ENCODE measurements at regions not wholly inside any gene's neighbourhood (a gene's known extent, or its start where the extent isn't known, plus 50 kb on each side); places are given as distances from the start of the nearest gene placed in this dataset.

DNA sequence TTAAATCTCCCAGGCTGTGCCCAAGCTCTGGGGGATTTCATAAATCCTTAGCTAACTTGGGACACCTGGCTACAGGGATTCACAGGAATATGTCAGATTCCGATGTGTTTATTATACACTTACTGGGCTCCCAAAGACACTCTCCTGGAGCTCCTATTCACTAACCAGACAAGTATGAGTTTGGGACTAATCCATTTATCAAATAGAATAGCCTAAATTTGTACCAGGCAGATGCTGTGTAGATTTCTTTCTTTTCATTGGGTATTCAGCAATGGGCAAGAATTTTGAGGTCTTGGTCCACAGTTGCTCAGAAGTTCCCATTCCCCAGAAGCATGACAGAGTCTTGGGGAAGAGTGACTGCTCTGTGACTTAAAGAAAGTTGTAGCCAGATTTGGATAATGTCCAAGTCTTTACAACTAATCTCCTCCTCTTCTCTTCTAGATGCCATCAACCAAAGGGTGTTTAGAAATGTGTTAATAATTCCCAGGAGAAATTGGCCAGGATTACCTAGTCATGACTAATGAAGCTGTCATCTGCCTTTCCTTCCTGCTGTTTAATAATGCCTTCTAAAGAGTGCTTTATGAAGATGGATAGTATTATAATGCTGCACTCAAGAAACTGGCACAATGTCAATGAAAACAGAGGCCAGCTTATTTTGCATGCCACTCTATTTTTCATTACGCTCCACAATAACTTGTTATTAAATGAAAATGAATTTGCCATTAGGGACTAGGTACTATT lies 120.9 kb downstream of the CHIC2 start:
- TF ChIP-seq, protein P1, sequence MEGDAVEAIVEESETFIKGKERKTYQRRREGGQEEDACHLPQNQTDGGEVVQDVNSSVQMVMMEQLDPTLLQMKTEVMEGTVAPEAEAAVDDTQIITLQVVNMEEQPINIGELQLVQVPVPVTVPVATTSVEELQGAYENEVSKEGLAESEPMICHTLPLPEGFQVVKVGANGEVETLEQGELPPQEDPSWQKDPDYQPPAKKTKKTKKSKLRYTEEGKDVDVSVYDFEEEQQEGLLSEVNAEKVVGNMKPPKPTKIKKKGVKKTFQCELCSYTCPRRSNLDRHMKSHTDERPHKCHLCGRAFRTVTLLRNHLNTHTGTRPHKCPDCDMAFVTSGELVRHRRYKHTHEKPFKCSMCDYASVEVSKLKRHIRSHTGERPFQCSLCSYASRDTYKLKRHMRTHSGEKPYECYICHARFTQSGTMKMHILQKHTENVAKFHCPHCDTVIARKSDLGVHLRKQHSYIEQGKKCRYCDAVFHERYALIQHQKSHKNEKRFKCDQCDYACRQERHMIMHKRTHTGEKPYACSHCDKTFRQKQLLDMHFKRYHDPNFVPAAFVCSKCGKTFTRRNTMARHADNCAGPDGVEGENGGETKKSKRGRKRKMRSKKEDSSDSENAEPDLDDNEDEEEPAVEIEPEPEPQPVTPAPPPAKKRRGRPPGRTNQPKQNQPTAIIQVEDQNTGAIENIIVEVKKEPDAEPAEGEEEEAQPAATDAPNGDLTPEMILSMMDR (IDR thresholded peaks at IDR 0.05), result no peak
- no peak for TF ChIP-seq POLR2A (IDR thresholded peaks at IDR 0.05)

Data from lower leg skin (tissue), 3 donors.